Erythroblast (primary cell): ENCODE measurements at regions not wholly inside any gene's neighbourhood (a gene's known extent, or its start where the extent isn't known, plus 50 kb on each side); places are given as distances from the start of the nearest gene placed in this dataset.

Source experiments
- GATA1 ChIP-seq: IDR thresholded peaks from 2 replicates; pipeline ENCODE4 v1.6.1; 2011; ENCODE audit warnings: low read depth, mild to moderate bottlenecking, control low read depth, low read length, moderate library complexity
- POLR2A ChIP-seq: IDR thresholded peaks from 2 replicates; pipeline ENCODE4 v1.6.1; 2011; ENCODE audit warnings: mild to moderate bottlenecking, low read length

DNA sequence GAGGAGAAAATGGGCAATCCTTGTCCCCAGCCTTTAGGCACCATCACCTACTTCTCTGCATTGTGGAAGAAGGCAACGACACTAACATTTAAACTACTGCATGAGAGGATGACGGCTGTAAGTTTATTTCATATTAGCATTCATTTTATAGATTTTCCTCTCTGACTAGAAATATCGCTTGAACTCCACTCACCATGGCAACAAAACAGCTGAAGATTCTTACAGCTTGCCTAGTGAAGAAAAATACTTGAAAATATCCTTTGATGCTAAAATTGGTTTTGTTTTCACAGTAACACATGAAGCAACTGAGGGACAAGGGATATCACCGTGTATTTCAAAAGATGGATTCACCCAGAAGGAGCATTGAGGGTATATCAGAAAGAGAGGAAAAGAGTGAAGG is 284.3 kb downstream of the LIG4 start:
- no peak for TF ChIP-seq POLR2A
- no peak for TF ChIP-seq GATA1
